Activated T-cell treated with anti-CD3 and anti-CD28 coated beads for 24 hours (primary cell): ENCODE measurements at regions not wholly inside any gene's neighbourhood (a gene's known extent, or its start where the extent isn't known, plus 50 kb on each side); places are given as distances from the start of the nearest gene placed in this dataset.

Source experiments
- DNase-seq: peaks from one replicate; pipeline ENCODE4 v3.0.0-alpha.2; 2020; ENCODE audit warnings: low read depth

DNA sequence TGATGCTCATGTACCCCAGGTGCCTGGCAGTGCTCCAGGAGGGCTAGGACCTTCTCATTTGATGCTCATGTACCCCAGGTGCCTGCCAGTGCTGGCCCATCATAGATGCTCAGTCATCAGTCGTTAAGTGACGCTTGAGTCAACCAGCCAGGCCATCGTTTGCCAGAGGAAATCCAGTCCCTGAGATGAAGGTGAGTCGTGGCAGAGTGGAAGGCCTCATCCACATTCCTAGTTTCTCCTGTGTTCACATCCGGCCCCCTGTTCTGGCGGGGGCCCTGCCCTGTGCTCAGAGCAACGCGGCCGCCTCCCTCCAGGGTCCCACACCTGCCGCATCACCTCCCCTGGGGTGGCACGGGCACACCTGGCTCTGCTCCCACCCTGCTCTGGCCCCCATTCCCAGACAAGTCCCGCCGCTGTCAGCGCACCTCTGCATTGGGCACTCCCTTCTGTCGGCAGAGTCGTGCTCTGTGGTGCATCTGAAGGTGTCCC, 279.9 kb downstream of the BRD1 start:
- no peak for DNase-seq

- DNase-seq = no peak
Measured at GRCh38 chr22:49546811-49547585, 280.7 kb downstream of the BRD1 start.

GRCh38 chr22:49545606-49546005, 282.1 kb downstream of the BRD1 start:
- DNase-seq = no peak

GRCh38 chr22:49544286-49544685, 283.4 kb downstream of the BRD1 start:
- no peak for DNase-seq

GRCh38 chr22:49543876-49544275, 283.8 kb downstream of the BRD1 start:
- DNase-seq = no peak

DNA sequence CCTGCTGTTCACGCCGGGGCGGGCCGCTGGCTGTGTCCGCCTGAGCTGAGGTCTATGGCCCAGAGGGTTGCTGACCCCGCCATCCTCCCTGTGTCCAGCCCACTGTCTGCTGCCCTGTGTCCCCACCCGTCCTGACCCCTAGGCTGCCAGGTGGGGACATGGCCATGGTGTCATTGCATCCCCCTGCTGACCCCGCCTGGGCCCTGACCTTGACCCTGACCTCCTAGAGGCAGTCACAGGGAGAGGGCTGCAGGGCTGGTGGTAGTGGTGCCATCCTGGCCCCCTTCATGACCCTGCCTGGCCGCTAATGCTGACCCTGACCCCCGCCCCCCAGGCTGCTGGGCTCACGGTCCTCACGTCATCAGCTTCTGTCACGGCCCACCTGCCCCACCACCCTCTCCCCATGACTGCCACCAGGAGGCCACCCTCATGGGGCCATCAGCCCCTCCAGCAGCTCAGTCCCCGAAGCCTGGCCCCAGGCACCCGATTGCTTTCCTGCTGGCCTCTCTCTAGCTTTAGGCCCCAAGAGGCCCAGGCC, 285.9 kb downstream of the BRD1 start:
- no peak for DNase-seq

GRCh38 chr22:49540913-49541692, 286.6 kb downstream of the BRD1 start:
- DNase-seq = no peak

DNA sequence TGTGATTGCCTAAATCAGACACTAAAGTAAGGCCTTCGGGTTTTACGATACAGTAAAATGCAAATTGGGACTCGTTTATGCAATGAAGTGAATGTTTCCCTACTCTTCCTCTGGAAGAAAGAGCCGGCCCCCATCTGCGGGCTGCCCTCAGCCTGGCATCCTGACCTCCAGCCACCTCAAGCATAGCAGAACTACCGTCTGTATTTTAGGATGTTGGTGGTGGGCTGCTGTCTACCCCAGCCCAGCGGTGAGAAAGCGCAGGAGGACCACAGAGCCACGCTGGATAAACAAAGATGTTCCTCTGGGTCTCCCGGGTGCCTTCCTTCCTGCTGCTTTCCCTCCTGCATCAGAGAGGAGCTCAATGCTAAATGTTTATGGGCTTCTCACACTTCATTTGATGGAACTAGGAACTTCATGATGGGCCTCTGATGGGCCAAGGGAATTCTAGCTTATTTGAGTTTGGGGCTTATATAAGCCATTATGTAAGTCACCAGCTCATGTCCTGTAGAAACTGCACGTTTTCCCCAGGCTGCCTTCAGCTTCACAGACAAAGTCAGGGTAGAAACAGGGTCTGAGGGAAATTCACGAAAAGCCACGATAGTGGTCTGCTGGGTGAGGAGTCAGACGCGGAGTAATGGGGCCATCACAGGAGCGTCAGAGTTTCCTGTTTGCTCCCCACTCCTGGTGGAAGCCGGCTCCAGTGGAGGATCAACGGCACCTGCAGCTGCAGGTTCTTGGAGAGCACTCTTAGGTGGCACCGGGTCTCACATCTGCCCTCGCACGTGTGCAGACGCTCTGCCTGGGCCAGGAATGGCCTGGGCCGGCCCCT, 287.4 kb downstream of the BRD1 start:
- no peak for DNase-seq

DNA sequence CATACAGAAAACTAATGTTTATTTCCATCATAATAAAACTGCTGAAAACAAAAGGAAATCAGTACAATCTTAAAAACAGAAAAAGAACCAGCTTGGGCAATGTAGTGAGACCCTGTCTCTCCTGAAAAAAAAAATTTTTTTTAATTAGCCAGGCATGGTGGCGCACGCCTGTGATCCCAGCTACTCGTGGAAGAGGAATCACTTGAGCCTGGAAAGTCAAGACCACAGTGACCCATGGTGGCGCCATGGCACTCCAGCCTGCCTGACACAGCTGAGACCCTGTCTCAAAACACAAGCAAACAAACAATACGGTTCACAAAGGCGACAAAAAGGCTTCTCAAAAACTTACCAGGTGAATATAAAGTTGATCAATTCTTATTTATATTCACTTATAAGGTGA, 289.7 kb downstream of the BRD1 start:
- DNase-seq = no peak

DNA sequence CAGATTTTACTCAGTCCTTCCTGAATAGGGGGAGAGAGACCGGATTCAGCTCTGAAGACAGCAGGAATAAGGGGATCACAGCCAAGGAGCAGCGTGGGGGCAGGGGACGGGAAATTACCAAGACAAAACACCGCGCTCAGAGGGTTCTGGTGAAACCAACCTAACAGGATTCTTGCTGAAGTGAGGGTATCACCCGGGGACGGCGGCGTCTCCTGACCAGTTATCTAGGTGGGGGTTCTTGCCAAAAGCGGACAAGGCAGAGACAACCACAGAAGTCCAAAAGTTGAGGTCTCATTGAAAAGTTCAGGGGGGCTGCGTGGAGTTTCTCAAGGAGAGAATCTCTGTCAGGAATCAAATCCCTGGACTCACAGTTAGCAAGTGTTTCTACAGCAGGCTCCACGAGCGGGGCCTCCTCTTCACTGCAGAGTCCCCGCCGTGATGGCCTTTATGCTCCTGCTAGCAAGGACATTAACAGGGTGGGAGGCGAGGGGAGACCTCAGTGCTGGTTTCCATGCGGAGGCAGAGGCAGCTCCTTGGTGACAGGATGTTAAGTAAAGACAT, 291.0 kb downstream of the BRD1 start:
- no peak for DNase-seq

GRCh38 chr22:49535527-49536125, 292.0 kb downstream of the BRD1 start:
- no peak for DNase-seq

DNA sequence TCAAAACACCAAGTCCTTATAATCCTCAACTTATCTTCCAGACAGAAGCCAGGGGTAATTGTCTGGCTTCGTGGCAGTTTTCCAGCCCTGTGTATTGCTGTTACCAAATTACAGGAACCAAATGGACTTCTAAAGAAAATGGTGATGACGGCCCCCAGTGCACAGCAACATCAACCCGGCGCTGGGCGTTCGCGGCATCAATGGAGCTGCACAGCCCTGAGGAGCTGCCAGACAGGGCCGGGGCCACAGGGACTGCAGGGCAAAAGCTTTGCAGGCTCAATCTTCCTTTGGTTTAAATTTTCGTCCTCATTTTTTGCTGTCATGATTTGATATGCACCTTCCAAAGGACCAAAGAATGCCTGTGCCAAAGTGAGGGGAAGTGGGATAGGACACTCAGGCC, 292.5 kb downstream of the BRD1 start:
- no peak for DNase-seq

GRCh38 chr22:49534386-49534785, 293.3 kb downstream of the BRD1 start:
- DNase-seq = no peak

DNA sequence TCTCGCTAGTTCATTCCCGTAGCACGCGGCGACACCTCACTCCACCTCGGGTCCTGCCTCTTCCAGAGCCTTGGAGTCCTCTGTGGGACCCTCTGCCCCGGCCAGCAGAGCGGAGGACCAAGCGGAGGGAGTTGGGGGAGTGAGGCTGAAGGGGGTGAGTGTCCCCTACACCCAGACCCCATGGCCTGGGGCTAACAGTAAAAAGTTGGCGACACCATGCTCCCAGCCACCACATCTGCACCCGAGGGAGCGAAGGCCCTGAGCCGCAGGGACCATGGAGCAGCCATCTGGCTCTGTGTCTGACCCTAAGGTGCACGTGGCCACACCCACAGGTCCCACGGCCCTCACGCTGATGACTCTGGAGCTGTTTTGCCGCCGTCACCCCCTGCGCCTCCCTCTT, 293.8 kb downstream of the BRD1 start:
- DNase-seq = no peak

DNA sequence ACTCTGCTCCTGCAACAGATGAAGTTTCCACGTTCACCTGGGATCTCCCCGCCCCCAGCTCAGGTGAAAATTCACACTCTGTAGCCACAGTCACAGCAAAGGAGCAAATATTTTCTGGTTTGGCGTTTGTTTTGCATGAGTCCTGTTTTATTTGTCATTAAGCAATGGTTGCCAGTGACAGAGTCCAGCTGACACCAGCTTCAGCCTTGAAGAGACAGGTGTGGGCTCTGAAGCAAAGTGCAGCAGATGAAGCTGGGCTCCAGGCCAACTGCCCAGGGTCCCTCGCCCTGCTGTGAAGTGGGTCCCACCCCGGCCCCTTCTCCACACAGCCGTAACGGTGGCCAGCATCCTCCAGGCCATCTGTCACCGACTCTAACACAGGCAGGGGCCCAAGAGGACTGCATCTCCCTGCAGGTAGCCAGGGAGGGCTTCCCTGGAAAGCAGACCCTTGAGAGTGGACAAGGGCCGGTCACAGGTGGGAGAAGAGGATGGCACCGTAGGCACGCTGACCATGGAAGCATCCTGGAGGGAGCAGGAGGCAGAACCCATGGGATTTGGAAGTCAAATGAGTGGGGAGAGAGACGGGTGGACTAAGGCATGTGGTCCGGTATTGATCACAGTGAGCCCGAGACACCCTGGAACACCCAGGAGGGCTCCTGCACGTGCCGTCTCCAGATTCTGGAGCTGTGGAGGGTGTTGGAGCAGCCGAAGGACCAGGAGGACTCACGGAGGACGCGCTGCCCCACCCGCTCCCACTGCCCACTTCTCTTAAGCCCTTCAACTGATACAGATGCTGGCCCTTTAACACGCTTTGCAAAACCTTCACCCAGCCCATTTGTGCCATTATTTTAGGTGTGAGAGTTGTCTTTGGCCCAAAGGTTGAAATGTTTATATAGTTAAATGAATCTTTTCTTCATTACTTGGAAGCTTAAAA, 294.5 kb downstream of the BRD1 start:
- DNase-seq = no peak

- DNase-seq = no peak
Measured at GRCh38 chr22:49531368-49531791, 296.3 kb downstream of the BRD1 start.

DNA sequence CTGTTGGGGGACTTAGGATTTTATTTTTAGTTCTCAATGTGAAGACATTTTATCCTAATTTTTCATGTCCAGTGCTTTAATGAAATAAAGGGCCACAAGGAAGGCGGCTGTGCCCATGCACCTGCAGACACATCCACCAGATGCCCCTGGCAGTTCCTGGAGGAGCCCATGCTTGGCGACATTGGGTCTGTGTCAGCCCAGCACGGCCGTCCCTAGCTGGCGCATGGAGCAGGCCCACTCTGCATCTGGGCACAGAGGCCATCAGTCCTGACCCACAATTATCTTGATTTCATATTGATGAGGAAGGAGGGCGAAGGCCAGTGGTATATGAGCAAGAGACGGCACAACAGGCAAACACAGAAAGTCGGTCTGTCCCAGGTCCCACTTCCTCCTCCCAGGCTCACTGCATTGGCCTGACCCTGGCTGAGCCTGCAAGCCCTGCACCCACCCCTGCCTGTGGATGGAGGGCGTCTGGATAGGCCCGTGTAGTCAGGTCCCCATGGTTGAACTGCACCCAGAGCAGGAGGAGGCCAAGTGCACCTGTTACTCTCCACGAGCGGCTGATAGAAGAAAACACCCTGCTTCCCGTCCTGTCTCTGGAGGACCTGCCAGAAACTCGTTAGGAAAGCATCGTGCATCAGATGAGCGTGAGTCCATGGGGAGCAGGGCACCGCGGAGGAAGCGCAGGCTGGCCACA, 296.9 kb downstream of the BRD1 start:
- no peak for DNase-seq

GRCh38 chr22:49528420-49528720, 299.3 kb downstream of the BRD1 start:
- DNase-seq = no peak

GRCh38 chr22:49527611-49528419, 299.9 kb downstream of the BRD1 start:
- no peak for DNase-seq
